ENCODE measurements at regions not wholly inside any gene's neighbourhood (a gene's known extent, or its start where the extent isn't known, plus 50 kb on each side); places are given as distances from the start of the nearest gene placed in this dataset.
A peak's percentile ranks its signal among the peaks of the same experiment; 100 is the strongest.
"Not testable (repeated sequence)": the region's sequence is repeated elsewhere in the genome, so short reads cannot be mapped to it uniquely, and the experiment has no call there.

DNA sequence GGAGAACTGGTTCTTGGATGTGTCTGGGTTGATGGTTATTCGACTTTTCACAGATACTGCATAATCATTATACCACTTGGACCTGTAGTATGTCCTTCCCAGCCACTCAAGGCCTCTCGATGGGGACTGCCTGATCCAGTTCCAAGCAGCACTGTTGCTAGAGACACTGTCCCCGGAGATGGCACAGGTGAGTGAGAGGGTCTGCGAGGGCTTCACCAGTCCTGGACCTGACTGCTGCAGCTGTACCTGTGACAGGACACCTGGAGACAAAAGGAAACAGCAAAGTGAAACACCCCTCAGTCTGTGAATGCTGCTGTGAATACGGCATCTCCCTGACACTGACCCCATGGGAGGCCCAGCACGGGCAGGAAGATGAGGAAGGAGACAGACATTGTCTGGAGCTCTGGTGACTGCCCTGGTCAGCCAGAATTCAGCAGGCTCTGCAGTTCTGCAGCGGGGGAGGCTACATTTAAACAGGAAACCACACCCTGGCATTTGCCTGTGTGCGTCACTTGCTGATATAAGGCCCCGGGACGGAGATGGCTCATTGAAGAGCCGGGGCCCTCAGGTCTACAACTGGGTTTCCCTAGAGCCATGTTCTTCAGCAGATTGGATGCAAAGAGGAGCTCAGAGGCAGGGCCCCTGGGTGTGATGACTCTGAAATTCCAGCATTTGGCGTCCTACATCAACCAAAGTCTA lies 413.6 kb downstream of the TMEM121 start:
- Mint-ChIP-seq H3K36me3 (ENCODE audit: low read depth) (peaks cover 13% of the 10 kb centered on the region), H3K4me1 (peaks cover 12% of the 10 kb centered on the region), H3K9me3 (peaks cover 19% of the 10 kb centered on the region), H3K27me3 (peaks cover 20% of the 10 kb centered on the region), H3K4me3 (no peak overlapping the region), H3K27ac (peak overlapping the region; percentile 36)
- ChIA-PET CTCF (no interaction called here), POLR2A (interaction anchor here (0.9 kb wide), 1 partner anchor 78 kb away, joined by 3 read pairs; no protein-coding TSS in a partner anchor)
- DNase-seq: peak; percentile 42

DNA sequence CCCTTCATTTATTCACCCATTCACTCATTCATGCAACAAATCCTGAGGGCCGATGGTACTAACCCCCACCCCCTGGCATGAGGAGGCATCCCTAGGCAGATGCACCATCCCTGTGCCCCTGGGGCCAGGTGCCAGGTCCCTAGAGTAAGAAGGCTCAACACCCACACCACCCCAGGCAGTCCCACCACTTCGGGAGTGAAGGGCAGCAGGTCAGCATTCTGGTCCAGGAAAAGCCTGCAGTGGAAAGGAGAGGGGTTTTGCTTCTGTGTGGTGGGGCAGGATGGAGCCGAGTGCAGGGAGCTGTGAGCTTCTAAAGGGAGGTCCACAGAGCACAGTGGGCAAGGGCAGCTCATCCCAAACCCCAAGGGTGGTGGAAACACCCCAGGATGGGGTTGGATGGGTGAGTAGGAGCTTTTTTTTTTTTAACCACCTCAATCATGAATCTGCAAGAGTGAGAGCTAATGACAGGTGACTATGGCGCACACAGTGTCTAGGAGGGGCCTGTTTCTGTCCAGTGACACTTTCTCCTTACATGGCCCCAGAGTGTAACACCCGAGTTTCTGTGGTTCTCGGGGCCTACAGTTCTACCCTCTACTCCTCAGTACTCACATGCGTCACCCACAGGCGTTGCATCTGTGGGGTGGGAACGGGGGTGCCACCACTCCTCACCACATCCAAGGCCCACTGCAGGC lies 414.3 kb downstream of the TMEM121 start:
- Mint-ChIP-seq H3K4me3 (no peak overlapping the region), H3K9me3 (peaks cover 16% of the 10 kb centered on the region), H3K27me3 (peaks cover 14% of the 10 kb centered on the region), H3K4me1 (peaks cover 12% of the 10 kb centered on the region), H3K27ac (peak overlapping the region; percentile 36), H3K36me3 (ENCODE audit: low read depth) (peaks cover 13% of the 10 kb centered on the region)
- POLR2A ChIA-PET: interaction anchor here (0.9 kb wide), 1 partner anchor 79 kb away, joined by 3 read pairs; no protein-coding TSS in a partner anchor
- CTCF ChIA-PET: no interaction called here
- peak; percentile 13 for DNase-seq

DNA sequence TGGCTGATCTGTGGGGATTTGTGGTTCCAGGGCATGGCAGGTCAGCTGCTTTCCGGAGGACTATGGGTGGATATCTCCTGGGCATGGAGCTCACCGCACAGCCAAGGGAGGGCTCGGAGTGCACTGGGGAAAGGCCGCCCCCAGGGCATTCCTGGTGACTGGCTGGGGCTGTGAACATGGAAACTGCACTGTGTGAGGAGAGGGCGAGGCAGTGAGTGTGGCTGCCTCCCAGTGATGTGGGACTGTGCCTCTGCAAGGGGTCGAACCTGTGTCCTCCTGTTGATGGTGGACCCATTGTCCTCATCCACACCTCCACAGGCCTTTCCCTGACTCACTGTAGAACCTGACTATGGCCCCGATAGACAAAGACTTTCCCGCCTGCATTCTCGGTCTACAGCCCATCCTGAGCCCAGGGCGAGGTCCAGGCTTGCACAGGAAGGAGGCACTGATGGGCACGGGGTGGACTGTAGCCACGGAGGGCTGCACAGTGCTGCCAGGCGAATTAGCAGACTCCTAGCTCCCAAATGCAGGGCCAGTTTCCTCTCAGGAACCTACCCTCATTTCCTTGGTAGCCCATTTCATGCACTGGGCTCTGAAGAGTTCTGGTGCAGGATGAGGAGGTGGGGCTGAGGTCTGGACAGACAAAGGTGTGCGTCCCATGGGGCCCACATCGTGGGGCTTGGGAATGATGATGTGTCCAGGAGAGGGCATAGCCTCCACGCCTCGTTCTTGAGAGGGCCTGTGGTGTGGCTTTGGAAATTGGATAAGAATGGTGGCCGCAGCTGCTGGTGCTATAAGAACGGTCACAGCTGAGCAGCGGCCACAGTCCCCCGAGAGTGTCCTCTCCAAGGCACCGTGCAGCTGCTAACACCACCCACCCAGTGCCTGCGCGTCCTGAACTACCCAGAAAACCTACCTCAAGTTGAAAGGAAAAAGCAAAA lies 415.1 kb downstream of the TMEM121 start:
- CTCF ChIA-PET: no interaction called here
- H3K9me3 Mint-ChIP-seq: peaks cover 16% of the 10 kb centered on the region
- POLR2A ChIA-PET: no interaction called here
- peaks cover 9% of the 10 kb centered on the region for H3K27me3 Mint-ChIP-seq
- H3K27ac Mint-ChIP-seq: no peak overlapping the region
- peak; percentile 10 for DNase-seq
- H3K4me1 Mint-ChIP-seq: peaks cover 12% of the 10 kb centered on the region
- H3K36me3 Mint-ChIP-seq (ENCODE audit: low read depth): peaks cover 13% of the 10 kb centered on the region
- H3K4me3 Mint-ChIP-seq: no peak overlapping the region

DNA sequence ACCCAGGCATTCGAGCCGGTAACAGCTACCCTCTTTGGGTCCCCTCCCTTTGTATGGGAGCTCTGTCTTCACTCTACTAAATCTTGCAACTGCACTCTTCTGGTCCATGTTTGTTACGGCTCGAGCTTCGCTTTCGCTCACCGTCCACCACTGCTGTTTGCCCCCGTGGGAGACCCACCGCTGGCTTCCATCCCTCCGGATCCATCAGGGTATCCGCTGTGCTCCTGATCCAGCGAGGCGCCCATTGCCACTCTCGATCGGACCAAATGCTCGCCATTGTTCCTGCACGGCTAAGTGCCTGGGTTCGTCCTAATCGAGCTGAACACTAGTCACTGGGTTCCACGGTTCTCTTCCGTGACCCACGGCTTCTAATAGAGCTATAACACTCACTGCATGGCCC lies 416.3 kb downstream of the TMEM121 start:
- DNase-seq, H3K4me3 Mint-ChIP-seq, H3K27me3 Mint-ChIP-seq, H3K27ac Mint-ChIP-seq, POLR2A ChIA-PET: not testable (repeated sequence)
- Mint-ChIP-seq H3K36me3 (ENCODE audit: low read depth) (peaks cover 11% of the 10 kb centered on the region), H3K4me1 (peaks cover 12% of the 10 kb centered on the region), H3K9me3 (peaks cover 16% of the 10 kb centered on the region)
- CTCF ChIA-PET: interaction anchor here (1.2 to 1.3 kb wide), 2 partner anchors 71 to 233 kb away, joined by 3 to 4 read pairs; no protein-coding TSS in a partner anchor

DNA sequence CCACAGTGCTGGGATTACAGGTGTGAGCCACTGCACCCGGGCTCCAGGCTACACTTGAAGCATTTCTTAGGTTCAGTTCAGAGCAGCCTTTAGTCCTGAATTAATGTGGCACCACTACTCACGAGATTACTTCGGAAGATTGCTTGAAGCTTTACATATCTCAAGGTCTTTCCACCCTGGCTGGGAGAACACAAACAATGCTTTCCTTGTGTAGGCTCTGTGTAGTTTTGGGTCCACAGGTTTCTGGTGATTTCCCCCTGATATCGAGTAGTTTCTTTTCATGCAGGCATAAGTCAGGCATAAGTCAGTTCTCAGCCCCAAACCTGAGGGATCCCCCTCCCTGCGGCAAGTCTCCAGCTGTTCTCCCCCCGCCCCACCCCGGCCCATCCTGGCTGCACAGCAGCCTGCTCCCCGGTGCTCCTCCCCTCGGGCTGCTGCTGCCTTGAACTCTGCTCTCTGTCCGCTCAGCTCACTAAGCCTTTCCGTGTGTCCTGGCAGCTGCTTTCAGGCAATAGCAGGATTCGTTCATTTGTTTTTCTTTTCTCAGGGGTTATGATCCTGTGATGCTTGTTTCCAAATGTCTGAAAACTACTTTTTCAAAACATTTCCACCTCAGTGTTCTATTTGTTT lies 417.7 kb downstream of the TMEM121 start:
- ChIA-PET CTCF (interaction anchor here (0.6 to 2.5 kb wide), 6 partner anchors 69 to 234 kb away, joined by 3 to 6 read pairs (median 4); no protein-coding TSS in a partner anchor), POLR2A (interaction anchor here (1.1 kb wide), 1 partner anchor 87 kb away, joined by 3 read pairs; no protein-coding TSS in a partner anchor)
- Mint-ChIP-seq H3K9me3 (peaks cover 8% of the 10 kb centered on the region), H3K4me3 (no peak overlapping the region), H3K27me3 (peaks cover 9% of the 10 kb centered on the region), H3K27ac (no peak overlapping the region), H3K36me3 (ENCODE audit: low read depth) (peaks cover 5% of the 10 kb centered on the region), H3K4me1 (peaks cover 12% of the 10 kb centered on the region)
- DNase-seq: no peak

DNA sequence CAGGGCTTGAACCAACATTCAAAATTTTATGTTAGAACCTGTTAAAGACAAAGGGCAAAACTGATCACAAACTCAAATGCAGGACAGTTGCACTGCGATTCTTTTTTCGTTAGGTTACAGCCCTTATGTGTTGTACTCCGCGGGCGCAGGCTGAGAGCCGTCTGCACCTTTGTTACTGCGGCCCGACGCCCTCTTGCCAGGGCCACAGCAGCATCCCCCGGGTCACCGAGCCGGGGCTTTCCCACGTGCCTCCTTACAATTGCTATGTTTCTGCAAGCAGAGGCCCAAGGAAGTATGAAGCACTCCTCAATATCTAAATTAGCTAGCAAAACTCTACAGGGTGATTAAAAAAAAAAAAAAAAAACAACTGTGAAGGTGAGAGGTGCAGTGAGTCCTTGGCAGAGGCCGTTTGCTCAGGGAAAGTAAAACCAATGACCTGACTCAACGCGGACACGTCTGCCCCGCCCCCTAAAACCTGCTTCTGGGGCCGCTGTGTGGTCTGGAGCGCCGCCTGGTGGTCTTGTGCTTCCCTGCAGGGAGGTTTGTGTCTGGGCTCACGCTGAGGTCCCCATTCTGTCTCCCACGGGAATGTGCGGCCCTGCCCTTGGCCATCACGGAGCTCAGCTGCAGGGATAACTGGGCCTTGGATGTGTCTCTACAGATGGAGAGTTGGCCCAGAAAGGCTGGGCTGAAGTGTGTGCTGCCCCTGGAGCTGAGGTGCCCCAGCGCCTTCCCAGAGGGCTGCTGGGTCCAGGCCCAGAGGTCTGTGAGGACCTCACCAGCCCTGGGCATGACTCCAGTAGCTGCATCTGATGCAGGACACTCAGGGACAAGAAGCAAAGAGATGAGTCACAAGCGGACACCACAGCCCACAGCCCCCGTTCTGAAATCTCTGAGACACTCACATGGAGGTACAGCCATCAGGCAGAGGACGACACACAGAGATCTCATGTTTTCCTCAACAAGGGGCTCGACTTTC lies 418.5 kb downstream of the TMEM121 start:
- no peaks in the 10 kb centered on the region for H3K36me3 Mint-ChIP-seq (ENCODE audit: low read depth)
- ChIA-PET POLR2A (no interaction called here), CTCF (interaction anchor here (0.6 to 2.5 kb wide), 11 partner anchors 29 to 267 kb away, joined by 3 to 6 read pairs (median 4); no protein-coding TSS in a partner anchor)
- peaks cover 1% of the 10 kb centered on the region for H3K9me3 Mint-ChIP-seq
- peak; percentile 81 for DNase-seq
- peaks cover 11% of the 10 kb centered on the region for H3K27me3 Mint-ChIP-seq
- H3K4me1 Mint-ChIP-seq: peaks cover 8% of the 10 kb centered on the region
- no peak overlapping the region for H3K4me3 Mint-ChIP-seq
- no peak overlapping the region for H3K27ac Mint-ChIP-seq

DNA sequence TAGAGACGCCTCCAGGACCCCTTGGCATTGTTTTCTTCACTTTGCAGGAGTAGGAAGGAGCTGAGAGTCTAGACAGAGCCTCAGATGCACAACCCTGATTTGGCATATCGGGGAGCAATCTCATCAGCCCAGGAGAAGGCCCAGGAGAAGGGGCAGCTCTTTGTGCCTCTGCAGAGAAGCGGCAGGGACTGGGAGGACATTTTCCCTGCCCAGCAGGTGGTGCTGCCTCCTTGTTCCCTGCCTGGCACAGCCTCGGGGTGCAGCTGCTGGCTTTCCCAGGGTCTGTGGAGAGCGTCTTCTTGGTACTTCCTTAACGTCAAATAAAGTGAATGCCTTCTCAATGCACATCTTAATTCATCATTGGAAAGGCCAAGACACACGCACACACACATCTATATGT lies 419.5 kb downstream of the TMEM121 start:
- Mint-ChIP-seq H3K4me1 (no peaks in the 10 kb centered on the region), H3K27me3 (peaks cover 13% of the 10 kb centered on the region), H3K4me3 (no peak overlapping the region), H3K27ac (no peak overlapping the region), H3K36me3 (ENCODE audit: low read depth) (no peaks in the 10 kb centered on the region), H3K9me3 (no peaks in the 10 kb centered on the region)
- ChIA-PET POLR2A (no interaction called here), CTCF (interaction anchor here (1.2 to 1.8 kb wide), 5 partner anchors 28 to 116 kb away, joined by 3 to 6 read pairs (median 5); no protein-coding TSS in a partner anchor)
- peak; percentile 52 for DNase-seq

DNA sequence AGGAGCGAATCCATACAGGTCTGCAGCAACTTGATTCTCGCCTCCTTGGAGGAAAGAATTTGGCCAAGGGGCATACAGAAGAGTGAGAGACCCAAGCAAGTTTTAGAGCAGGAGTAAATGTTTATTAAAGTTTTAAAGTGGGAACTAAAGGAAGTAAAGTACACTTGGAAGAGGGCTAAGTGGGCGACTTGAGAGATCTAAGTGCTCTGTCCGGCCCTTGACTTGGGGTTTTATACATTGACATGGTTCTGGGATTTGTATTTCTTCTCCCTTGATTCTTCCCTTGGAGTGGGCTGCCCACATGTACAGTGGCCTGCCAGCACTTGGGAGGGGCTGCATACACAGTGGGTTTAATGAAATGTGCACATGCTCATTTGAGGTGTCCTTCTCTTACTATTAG lies 421.2 kb downstream of the TMEM121 start:
- Mint-ChIP-seq H3K9me3 (no peaks in the 10 kb centered on the region), H3K27me3 (peaks cover 16% of the 10 kb centered on the region), H3K36me3 (ENCODE audit: low read depth) (no peaks in the 10 kb centered on the region), H3K4me1 (no peaks in the 10 kb centered on the region), H3K27ac (no peak overlapping the region), H3K4me3 (no peak overlapping the region)
- ChIA-PET CTCF (interaction anchor here (1.2 kb wide), 1 partner anchor 54 kb away, joined by 3 read pairs; no protein-coding TSS in a partner anchor), POLR2A (no interaction called here)
- no peak for DNase-seq

DNA sequence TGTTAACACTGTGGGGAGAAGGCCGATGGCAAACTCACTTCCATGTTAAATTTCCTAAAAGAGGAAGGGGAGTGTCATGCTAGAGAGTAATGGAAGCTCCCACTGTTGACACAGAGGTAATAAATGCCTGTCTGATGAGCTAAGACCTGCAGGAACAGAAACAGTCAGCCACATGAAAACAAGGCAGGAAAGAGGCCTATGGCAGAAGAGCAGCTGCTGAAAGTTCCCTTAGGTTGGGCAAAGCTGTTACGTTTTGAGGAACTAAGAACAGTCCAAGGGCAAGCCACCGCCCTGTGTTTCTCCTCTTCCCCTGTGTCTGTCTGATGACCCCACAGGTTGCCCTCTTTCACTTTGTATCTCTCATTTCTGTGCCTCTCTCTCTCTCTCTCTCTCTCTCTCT lies 422.6 kb downstream of the TMEM121 start:
- not testable (repeated sequence) for H3K4me3 Mint-ChIP-seq; H3K36me3 Mint-ChIP-seq (ENCODE audit: low read depth); DNase-seq; H3K27ac Mint-ChIP-seq; H3K4me1 Mint-ChIP-seq; H3K9me3 Mint-ChIP-seq
- CTCF ChIA-PET: interaction anchor here (1.2 kb wide), 2 partner anchors 51 to 53 kb away, joined by 3 read pairs; no protein-coding TSS in a partner anchor
- POLR2A ChIA-PET: interaction anchor here (1.0 kb wide), 1 partner anchor 272 kb away, joined by 4 read pairs; no protein-coding TSS in a partner anchor
- H3K27me3 Mint-ChIP-seq: peaks cover 25% of the 10 kb centered on the region

DNA sequence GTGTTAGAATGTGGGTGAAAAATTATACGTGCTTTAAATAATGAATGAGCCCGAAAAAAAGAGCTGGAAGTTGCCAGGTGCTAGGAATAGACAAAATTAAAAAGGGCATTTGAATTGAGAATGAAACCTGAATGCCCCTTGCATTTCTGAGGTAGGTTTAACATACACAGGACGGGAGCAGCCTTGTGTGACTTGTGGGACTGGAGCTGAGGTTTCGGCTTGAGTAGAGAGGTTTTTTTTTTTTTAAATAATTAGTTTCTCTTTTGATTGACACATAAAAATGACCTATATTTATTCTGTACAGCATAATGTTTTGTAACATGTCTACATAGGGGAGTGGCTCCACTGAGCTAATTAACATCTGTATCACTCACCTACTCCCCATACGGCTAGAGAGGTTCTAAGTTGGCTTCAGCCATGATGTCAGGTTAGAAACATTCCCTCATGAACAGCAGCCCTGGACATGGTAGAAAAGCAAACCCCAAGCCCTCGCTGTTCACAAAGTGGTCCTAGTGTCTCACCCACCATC lies 424.0 kb downstream of the TMEM121 start:
- H3K4me3 Mint-ChIP-seq, POLR2A ChIA-PET: not testable (repeated sequence)
- CTCF ChIA-PET: interaction anchor here (0.6 to 1.6 kb wide), 4 partner anchors 17 to 120 kb away, joined by 3 read pairs; no protein-coding TSS in a partner anchor

DNA sequence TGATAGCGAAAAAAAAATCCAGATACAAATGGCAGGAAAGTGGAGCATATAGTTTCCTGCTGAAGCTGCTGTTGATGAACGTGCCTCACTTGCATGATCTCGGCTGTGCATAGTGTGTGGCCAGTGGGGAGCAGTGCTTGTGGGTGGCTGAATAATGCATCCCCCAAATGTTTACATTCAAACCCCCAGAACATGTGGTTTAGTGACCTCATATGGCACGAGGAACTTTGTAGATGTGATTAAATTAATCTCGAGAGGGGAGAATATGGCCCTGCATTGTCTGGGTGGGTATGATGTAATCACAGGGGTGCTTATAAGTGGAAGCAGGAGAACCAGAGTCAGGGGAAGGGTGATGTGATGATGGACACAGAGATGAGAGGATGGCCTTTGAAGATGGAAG lies 425.0 kb downstream of the TMEM121 start:
- CTCF ChIA-PET: interaction anchor here (1.6 kb wide), 1 partner anchor 94 kb away, joined by 3 read pairs; no protein-coding TSS in a partner anchor

More for the DNA sequence above, 424.0 kb downstream of the TMEM121 start:
- not testable (repeated sequence) for H3K36me3 Mint-ChIP-seq (ENCODE audit: low read depth); H3K27ac Mint-ChIP-seq; H3K4me1 Mint-ChIP-seq; DNase-seq; H3K9me3 Mint-ChIP-seq
- H3K27me3 Mint-ChIP-seq: peaks cover 37% of the 10 kb centered on the region

More for the DNA sequence above, 425.0 kb downstream of the TMEM121 start:
- DNase-seq: no peak
- POLR2A ChIA-PET: no interaction called here
- Mint-ChIP-seq H3K36me3 (ENCODE audit: low read depth) (no peaks in the 10 kb centered on the region), H3K27me3 (peaks cover 40% of the 10 kb centered on the region), H3K4me1 (no peaks in the 10 kb centered on the region), H3K9me3 (no peaks in the 10 kb centered on the region), H3K4me3 (no peak overlapping the region), H3K27ac (no peak overlapping the region)
